ENCODE measurements at regions not wholly inside any gene's neighbourhood (a gene's known extent, or its start where the extent isn't known, plus 50 kb on each side); places are given as distances from the start of the nearest gene placed in this dataset.

- TF ChIP-seq CTCF (IDR thresholded peaks at IDR 0.05; ENCODE audit: extremely low read depth in 1 of 2, insufficient read depth in 1 of 2, low read depth in 1 of 2, low read length in 2 of 2) = no peak
- TF ChIP-seq MAX (IDR thresholded peaks at IDR 0.05; ENCODE audit: insufficient read depth, insufficient read length) = no peak
- TF ChIP-seq POLR2A (IDR thresholded peaks at IDR 0.05; ENCODE audit: low read depth, low read length) = no peak
- no peak for TF ChIP-seq POLR2AphosphoS5 (IDR thresholded peaks at IDR 0.05; ENCODE audit: insufficient read depth, low read depth, low read length)
- no peak for TF ChIP-seq JUN (IDR thresholded peaks at IDR 0.05; ENCODE audit: borderline replicate concordance, insufficient read depth, insufficient read length, low read depth)
- no peak for TF ChIP-seq EZH2 (IDR thresholded peaks at IDR 0.05; ENCODE audit: borderline replicate concordance, low read depth, low read length, severe bottlenecking)
Measured at GRCh38 chr2:116160657-116161056, 1653.8 kb upstream of the DDX18 start.
